ACC112 (cell line): ENCODE measurements at regions not wholly inside any gene's neighbourhood (a gene's known extent, or its start where the extent isn't known, plus 50 kb on each side); places are given as distances from the start of the nearest gene placed in this dataset.

Experiments
- H2AFZ ChIP-seq: fragments of 200-600 bp; sonication (generic); one replicate; pipeline ENCODE4 v1.6.0; 2017; ENCODE audit warnings: antibody characterized with exemption, low read length; ENCODE audit not compliant: unreplicated experiment
- H3K27ac ChIP-seq: fragments of 200-600 bp; sonication (generic); 2 replicates; pipeline ENCODE4 v1.5.1; 2014; ENCODE audit warnings: low read depth, mild to moderate bottlenecking, antibody characterized with exemption, low read length, moderate library complexity
- H3K27me3 ChIP-seq: fragments of 200-600 bp; sonication (generic); 2 replicates; pipeline ENCODE4 v1.6.1; 2014; ENCODE audit warnings: mild to moderate bottlenecking, antibody characterized with exemption, low read length, moderate library complexity, mixed read lengths; ENCODE audit not compliant: insufficient read depth
- H3K36me3 ChIP-seq: fragments of 200-600 bp; sonication (generic); 2 replicates; pipeline ENCODE4 v1.6.1; 2016; ENCODE audit warnings: mild to moderate bottlenecking, antibody characterized with exemption, low read length, moderate library complexity, mixed read lengths; ENCODE audit not compliant: insufficient read depth
- H3K4me1 ChIP-seq: fragments of 200-600 bp; sonication (generic); one replicate; pipeline ENCODE4 v1.6.1; 2016; ENCODE audit warnings: low read length, mixed read lengths; ENCODE audit not compliant: insufficient read depth, unreplicated experiment, control insufficient read depth
- H3K4me3 ChIP-seq: fragments of 200-600 bp; sonication (generic); 2 replicates; pipeline ENCODE4 v1.5.1; 2014; ENCODE audit warnings: mild to moderate bottlenecking, low read depth, low read length
- H3K79me2 ChIP-seq: fragments of 200-600 bp; sonication (generic); one replicate; pipeline ENCODE4 v1.6.0; 2016; ENCODE audit warnings: low read length; ENCODE audit not compliant: control insufficient read depth, unreplicated experiment, insufficient read depth

DNA sequence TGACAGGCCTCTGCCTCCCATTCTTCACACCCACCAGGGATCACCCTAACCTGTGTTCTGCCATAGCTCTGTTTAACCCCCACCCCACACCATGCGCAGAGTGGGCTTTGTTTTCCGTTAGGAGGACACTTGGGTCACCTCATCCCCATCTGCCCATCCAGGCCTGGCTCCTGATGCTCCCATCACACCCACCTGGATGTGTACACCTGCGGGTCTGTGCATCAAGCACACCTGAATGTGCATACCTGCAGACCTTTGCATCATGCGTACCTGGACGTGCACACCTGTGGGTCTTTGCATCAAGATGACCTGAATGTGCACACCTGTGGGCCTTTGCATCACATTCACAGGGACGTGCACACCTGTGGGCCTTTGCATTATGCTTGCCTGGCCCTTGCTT lies 835.8 kb upstream of the TMEM132C start:
- H3K4me3 ChIP-seq: no peak overlapping the region
- H3K4me1 ChIP-seq: no peaks in the 10 kb centered on the region
- no peak overlapping the region for H3K27ac ChIP-seq
- H3K79me2 ChIP-seq: no peaks in the 10 kb centered on the region
- no peak overlapping the region for H2AFZ ChIP-seq
- H3K27me3 ChIP-seq: peaks cover 29% of the 10 kb centered on the region
- no peaks in the 10 kb centered on the region for H3K36me3 ChIP-seq

GRCh38 chr12:127431594-127431993 lies 835.4 kb upstream of the TMEM132C start:
- Histone ChIP-seq H3K27ac (no peak overlapping the region), H3K27me3 (peaks cover 33% of the 10 kb centered on the region), H3K4me3 (no peak overlapping the region), H3K4me1 (no peaks in the 10 kb centered on the region), H2AFZ (no peak overlapping the region), H3K36me3 (no peaks in the 10 kb centered on the region), H3K79me2 (no peaks in the 10 kb centered on the region)

- no peak overlapping the region for H3K4me3 ChIP-seq
- no peak overlapping the region for H2AFZ ChIP-seq
- no peaks in the 10 kb centered on the region for H3K4me1 ChIP-seq
- H3K27ac ChIP-seq: no peak overlapping the region
- no peaks in the 10 kb centered on the region for H3K36me3 ChIP-seq
- H3K79me2 ChIP-seq: no peaks in the 10 kb centered on the region
- H3K27me3 ChIP-seq: peaks cover 53% of the 10 kb centered on the region
Measured at GRCh38 chr12:127435439-127435838, 831.5 kb upstream of the TMEM132C start.

- H3K36me3 ChIP-seq: no peaks in the 10 kb centered on the region
- H3K27me3 ChIP-seq: peaks cover 30% of the 10 kb centered on the region
- no peaks in the 10 kb centered on the region for H3K79me2 ChIP-seq
- H2AFZ ChIP-seq: no peak overlapping the region
- H3K27ac ChIP-seq: no peak overlapping the region
- H3K4me1 ChIP-seq: no peaks in the 10 kb centered on the region
- H3K4me3 ChIP-seq: no peak overlapping the region
Measured at GRCh38 chr12:127438512-127439244, 828.3 kb upstream of the TMEM132C start.

- Histone ChIP-seq H2AFZ (no peak overlapping the region), H3K36me3 (no peaks in the 10 kb centered on the region), H3K4me3 (no peak overlapping the region), H3K27ac (no peak overlapping the region), H3K79me2 (no peaks in the 10 kb centered on the region), H3K27me3 (no peaks in the 10 kb centered on the region), H3K4me1 (no peaks in the 10 kb centered on the region)
Measured at GRCh38 chr12:127445581-127446139, 821.3 kb upstream of the TMEM132C start.

GRCh38 chr12:127448906-127449305 lies 818.1 kb upstream of the TMEM132C start:
- Histone ChIP-seq H3K27me3 (peaks cover 24% of the 10 kb centered on the region), H3K4me3 (no peak overlapping the region), H3K79me2 (no peaks in the 10 kb centered on the region), H3K27ac (no peak overlapping the region), H3K36me3 (no peaks in the 10 kb centered on the region), H3K4me1 (no peaks in the 10 kb centered on the region), H2AFZ (no peak overlapping the region)

DNA sequence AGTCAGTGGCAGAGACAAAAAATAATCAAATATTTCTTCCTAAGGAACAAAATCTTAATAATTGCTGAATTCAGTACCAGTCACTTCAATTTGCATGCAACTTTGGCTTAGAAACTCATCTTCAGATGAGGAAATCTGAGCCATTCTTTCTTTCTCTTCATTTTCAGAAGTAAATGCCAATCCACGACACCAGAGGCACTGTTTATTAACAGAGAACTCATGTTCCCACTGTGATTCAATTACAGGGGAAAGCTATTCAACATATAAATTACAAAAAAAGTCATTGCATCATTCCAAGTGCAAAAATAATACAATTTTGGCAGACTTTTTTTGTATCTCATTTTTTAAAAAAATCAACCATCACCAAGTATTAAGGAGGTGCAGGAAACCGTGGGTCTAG lies 816.1 kb upstream of the TMEM132C start:
- Histone ChIP-seq H3K4me1 (no peaks in the 10 kb centered on the region), H3K79me2 (no peaks in the 10 kb centered on the region), H2AFZ (no peak overlapping the region), H3K4me3 (no peak overlapping the region), H3K36me3 (no peaks in the 10 kb centered on the region), H3K27ac (no peak overlapping the region), H3K27me3 (peaks cover 43% of the 10 kb centered on the region)

- Histone ChIP-seq H2AFZ (no peak overlapping the region), H3K4me3 (no peak overlapping the region)
Measured at GRCh38 chr12:127455347-127456265, 811.4 kb upstream of the TMEM132C start.

DNA sequence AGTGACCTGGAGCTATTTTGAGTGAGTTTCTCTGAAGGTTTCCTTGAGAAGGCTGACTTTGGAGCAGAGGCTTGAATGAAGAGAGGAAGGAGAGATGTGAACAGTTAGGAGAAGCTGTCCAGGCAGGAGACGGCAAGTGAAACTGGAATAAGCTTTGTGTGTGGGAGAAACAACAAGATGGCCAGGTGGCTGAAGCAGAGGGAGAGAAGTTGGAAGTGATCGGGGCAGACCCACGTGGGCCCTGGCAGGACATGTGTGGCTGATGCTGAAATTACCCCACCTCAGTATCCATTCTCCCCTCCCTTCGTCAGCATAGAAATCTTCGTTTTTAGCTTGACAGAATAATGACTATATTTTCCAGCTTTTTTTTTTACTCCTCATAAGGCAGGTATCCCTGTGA lies 809.2 kb upstream of the TMEM132C start:
- Histone ChIP-seq H3K27ac (no peak overlapping the region), H3K4me3 (no peak overlapping the region), H3K36me3 (no peaks in the 10 kb centered on the region), H2AFZ (no peak overlapping the region), H3K4me1 (no peaks in the 10 kb centered on the region), H3K27me3 (peaks cover 56% of the 10 kb centered on the region), H3K79me2 (no peaks in the 10 kb centered on the region)

More at GRCh38 chr12:127455347-127456265, 811.4 kb upstream of the TMEM132C start:
- Histone ChIP-seq H3K4me1 (no peaks in the 10 kb centered on the region), H3K36me3 (no peaks in the 10 kb centered on the region), H3K27ac (no peak overlapping the region), H3K27me3 (peaks cover 67% of the 10 kb centered on the region), H3K79me2 (no peaks in the 10 kb centered on the region)

DNA sequence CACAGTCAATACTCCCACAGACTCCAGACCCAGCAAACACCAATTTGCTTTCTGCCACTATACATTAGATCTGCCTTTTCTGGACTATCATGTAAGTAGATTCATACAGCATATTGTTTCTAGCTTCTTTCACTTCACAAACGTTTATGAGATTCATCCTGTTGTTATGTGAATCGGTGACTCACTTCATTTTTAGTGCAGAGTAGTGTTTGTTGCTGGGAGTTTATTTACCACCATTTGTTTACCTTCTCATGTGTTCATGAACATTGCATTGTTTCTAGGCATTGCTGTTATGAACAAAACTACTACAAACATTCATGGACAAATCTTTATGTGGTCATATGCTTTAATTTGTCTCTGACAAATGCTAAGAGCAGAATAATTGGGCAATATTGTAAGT lies 807.8 kb upstream of the TMEM132C start:
- peaks cover 51% of the 10 kb centered on the region for H3K27me3 ChIP-seq
- no peaks in the 10 kb centered on the region for H3K4me1 ChIP-seq
- H3K79me2 ChIP-seq: no peaks in the 10 kb centered on the region
- H3K36me3 ChIP-seq: no peaks in the 10 kb centered on the region
- H3K4me3 ChIP-seq: no peak overlapping the region
- no peak overlapping the region for H2AFZ ChIP-seq
- no peak overlapping the region for H3K27ac ChIP-seq
